ENCODE measurements at regions not wholly inside any gene's neighbourhood (a gene's known extent, or its start where the extent isn't known, plus 50 kb on each side); places are given as distances from the start of the nearest gene placed in this dataset.
A peak's percentile ranks its signal among the peaks of the same experiment; 100 is the strongest.

DNA sequence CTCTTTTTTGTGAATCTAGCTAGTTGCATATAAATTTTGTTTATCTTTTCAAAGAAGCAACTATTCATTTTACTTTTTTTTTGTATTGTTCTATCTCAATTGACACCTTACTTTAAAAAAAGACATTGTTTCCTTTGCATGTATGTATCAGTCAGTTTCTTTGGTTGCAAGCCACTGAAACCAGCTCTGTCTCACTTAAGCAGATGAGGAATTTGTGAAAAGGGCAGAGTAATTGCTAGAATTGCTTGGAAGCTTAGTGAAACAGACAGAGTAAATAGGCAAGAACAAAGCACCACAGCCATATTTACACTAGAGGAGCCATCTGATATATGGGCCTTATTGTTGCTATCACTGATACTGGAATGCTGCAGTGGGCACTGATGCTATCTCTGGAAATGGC, 231.4 kb upstream of the KLF8 start:
- Histone ChIP-seq H3K27me3 (ENCODE audit: insufficient read depth, low read length) (no peaks in the 10 kb centered on the region), H3K9ac (ENCODE audit: low read length) (no peak overlapping the region), H4K20me1 (ENCODE audit: insufficient read depth, low read length) (no peaks in the 10 kb centered on the region), H3K4me2 (ENCODE audit: low read length) (no peak overlapping the region), H3K36me3 (ENCODE audit: insufficient read depth, low read length) (no peaks in the 10 kb centered on the region), H2AFZ (ENCODE audit: low read depth, low read length) (no peak overlapping the region), H3K4me1 (ENCODE audit: insufficient read depth, low read length) (no peaks in the 10 kb centered on the region), H3K79me2 (ENCODE audit: insufficient read depth, low read length) (no peaks in the 10 kb centered on the region), H3K4me3 (ENCODE audit: insufficient read depth, low read depth, low read length) (no peak overlapping the region), H3K27ac (ENCODE audit: low read depth, low read length) (no peak overlapping the region), H3K9me3 (ENCODE audit: insufficient read depth, low read depth, low read length) (no peaks in the 10 kb centered on the region)
- TF ChIP-seq, protein P1, sequence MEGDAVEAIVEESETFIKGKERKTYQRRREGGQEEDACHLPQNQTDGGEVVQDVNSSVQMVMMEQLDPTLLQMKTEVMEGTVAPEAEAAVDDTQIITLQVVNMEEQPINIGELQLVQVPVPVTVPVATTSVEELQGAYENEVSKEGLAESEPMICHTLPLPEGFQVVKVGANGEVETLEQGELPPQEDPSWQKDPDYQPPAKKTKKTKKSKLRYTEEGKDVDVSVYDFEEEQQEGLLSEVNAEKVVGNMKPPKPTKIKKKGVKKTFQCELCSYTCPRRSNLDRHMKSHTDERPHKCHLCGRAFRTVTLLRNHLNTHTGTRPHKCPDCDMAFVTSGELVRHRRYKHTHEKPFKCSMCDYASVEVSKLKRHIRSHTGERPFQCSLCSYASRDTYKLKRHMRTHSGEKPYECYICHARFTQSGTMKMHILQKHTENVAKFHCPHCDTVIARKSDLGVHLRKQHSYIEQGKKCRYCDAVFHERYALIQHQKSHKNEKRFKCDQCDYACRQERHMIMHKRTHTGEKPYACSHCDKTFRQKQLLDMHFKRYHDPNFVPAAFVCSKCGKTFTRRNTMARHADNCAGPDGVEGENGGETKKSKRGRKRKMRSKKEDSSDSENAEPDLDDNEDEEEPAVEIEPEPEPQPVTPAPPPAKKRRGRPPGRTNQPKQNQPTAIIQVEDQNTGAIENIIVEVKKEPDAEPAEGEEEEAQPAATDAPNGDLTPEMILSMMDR (IDR thresholded peaks at IDR 0.05; ENCODE audit: insufficient read depth, low read depth, low read length) = no peak
- TF ChIP-seq EZH2 (IDR thresholded peaks at IDR 0.05; ENCODE audit: insufficient read depth, low read length) = no peak
- H3K9me3 Mint-ChIP-seq (ENCODE audit: unreplicated experiment) = no peaks in the 10 kb centered on the region
- no peak for DNase-seq (ENCODE audit: low read depth)
- no peak overlapping the region for H3K27ac Mint-ChIP-seq (ENCODE audit: unreplicated experiment)
- H3K4me1 Mint-ChIP-seq (ENCODE audit: low read depth, unreplicated experiment) = no peaks in the 10 kb centered on the region
- no peak overlapping the region for H3K4me3 Mint-ChIP-seq (ENCODE audit: unreplicated experiment)
- FAIRE-seq = peak; percentile 29
- no peaks in the 10 kb centered on the region for H3K36me3 Mint-ChIP-seq (ENCODE audit: low read depth, unreplicated experiment)
- H3K27me3 Mint-ChIP-seq (ENCODE audit: low read depth, unreplicated experiment) = no peaks in the 10 kb centered on the region

DNA sequence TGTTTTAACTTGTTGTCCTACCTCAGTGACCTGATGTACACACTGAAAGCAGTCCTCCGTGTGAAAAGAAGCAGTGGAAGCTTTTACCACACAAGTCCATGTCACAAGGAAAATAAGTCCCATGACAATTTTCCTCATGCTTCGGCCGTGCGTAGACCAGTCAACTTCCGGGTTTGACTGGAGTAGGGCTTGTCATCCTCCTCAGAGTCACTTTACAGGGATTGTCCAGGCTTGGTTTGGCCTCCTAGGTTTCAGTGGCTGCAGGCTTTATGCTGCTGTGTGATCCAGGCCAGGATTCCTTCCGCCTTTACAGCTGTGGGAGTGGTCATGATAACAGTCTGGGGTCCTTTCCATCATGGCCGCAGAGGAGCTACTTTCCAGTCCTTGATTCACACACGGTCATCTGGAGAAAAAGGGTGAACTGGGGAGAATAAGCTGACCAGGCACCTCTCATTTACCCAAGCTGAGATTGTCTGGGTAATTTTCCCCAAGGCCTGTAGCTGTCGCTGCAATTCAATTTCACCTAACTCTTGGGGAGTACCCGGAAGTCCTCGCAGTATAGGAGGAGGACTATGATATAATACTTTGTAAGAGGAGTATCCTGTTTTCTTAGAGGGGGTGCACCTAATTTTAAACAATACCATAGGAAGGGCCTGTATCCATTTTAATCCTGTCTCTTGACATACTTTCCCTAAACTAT, 206.1 kb upstream of the KLF8 start:
- Histone ChIP-seq H3K4me2 (ENCODE audit: low read length) (no peak overlapping the region), H3K27ac (ENCODE audit: low read depth, low read length) (no peak overlapping the region), H3K9ac (ENCODE audit: low read length) (no peak overlapping the region), H3K9me3 (ENCODE audit: insufficient read depth, low read depth, low read length) (no peaks in the 10 kb centered on the region), H3K79me2 (ENCODE audit: insufficient read depth, low read length) (no peaks in the 10 kb centered on the region), H4K20me1 (ENCODE audit: insufficient read depth, low read length) (no peaks in the 10 kb centered on the region), H2AFZ (ENCODE audit: low read depth, low read length) (no peak overlapping the region), H3K4me1 (ENCODE audit: insufficient read depth, low read length) (no peaks in the 10 kb centered on the region), H3K27me3 (ENCODE audit: insufficient read depth, low read length) (no peaks in the 10 kb centered on the region), H3K4me3 (ENCODE audit: insufficient read depth, low read depth, low read length) (no peak overlapping the region), H3K36me3 (ENCODE audit: insufficient read depth, low read length) (no peaks in the 10 kb centered on the region)
- FAIRE-seq (peak; percentile 34), DNase-seq (ENCODE audit: low read depth) (no peak)
- peaks cover 5% of the 10 kb centered on the region for H3K9me3 Mint-ChIP-seq (ENCODE audit: unreplicated experiment)
- TF ChIP-seq, protein P1 (IDR thresholded peaks at IDR 0.05; ENCODE audit: insufficient read depth, low read depth, low read length) = no peak
- no peak for TF ChIP-seq EZH2 (IDR thresholded peaks at IDR 0.05; ENCODE audit: insufficient read depth, low read length)
- H3K27me3 Mint-ChIP-seq (ENCODE audit: low read depth, unreplicated experiment) = no peaks in the 10 kb centered on the region
- no peak overlapping the region for H3K27ac Mint-ChIP-seq (ENCODE audit: unreplicated experiment)
- no peaks in the 10 kb centered on the region for H3K4me1 Mint-ChIP-seq (ENCODE audit: low read depth, unreplicated experiment)
- H3K36me3 Mint-ChIP-seq (ENCODE audit: low read depth, unreplicated experiment) = no peaks in the 10 kb centered on the region
- H3K4me3 Mint-ChIP-seq (ENCODE audit: unreplicated experiment) = no peak overlapping the region

DNA sequence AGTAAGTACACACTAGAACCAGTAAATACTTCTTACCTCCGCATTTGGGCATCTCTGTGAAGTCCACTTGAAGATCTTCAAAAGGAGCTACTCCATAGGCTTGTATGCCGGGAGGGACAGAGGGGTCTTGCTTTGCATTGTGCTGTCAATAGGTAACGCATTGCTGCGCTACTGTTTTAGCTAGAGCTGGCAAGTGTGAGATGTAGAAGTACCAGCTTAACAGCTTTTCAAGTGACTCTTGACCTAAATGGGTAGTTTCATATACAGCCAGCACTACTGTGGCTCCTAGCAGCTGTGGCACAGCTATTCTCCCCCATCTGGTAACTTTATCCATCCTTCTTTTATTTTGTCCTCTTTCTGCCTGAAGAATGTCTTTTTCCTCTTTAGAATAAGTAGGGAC, 205.3 kb upstream of the KLF8 start:
- Histone ChIP-seq H3K27ac (ENCODE audit: low read depth, low read length) (no peak overlapping the region), H3K9me3 (ENCODE audit: insufficient read depth, low read depth, low read length) (no peaks in the 10 kb centered on the region), H3K27me3 (ENCODE audit: insufficient read depth, low read length) (no peaks in the 10 kb centered on the region), H3K9ac (ENCODE audit: low read length) (no peak overlapping the region), H2AFZ (ENCODE audit: low read depth, low read length) (no peak overlapping the region), H3K4me1 (ENCODE audit: insufficient read depth, low read length) (no peaks in the 10 kb centered on the region), H3K79me2 (ENCODE audit: insufficient read depth, low read length) (no peaks in the 10 kb centered on the region), H3K4me3 (ENCODE audit: insufficient read depth, low read depth, low read length) (no peak overlapping the region), H4K20me1 (ENCODE audit: insufficient read depth, low read length) (no peaks in the 10 kb centered on the region), H3K36me3 (ENCODE audit: insufficient read depth, low read length) (no peaks in the 10 kb centered on the region), H3K4me2 (ENCODE audit: low read length) (no peak overlapping the region)
- H3K27me3 Mint-ChIP-seq (ENCODE audit: low read depth, unreplicated experiment) = no peaks in the 10 kb centered on the region
- peaks cover 5% of the 10 kb centered on the region for H3K9me3 Mint-ChIP-seq (ENCODE audit: unreplicated experiment)
- H3K4me3 Mint-ChIP-seq (ENCODE audit: unreplicated experiment) = no peak overlapping the region
- no peaks in the 10 kb centered on the region for H3K36me3 Mint-ChIP-seq (ENCODE audit: low read depth, unreplicated experiment)
- FAIRE-seq (peak; percentile 29), DNase-seq (ENCODE audit: low read depth) (no peak)
- H3K27ac Mint-ChIP-seq (ENCODE audit: unreplicated experiment) = no peak overlapping the region
- no peaks in the 10 kb centered on the region for H3K4me1 Mint-ChIP-seq (ENCODE audit: low read depth, unreplicated experiment)
- TF ChIP-seq, protein P1 (IDR thresholded peaks at IDR 0.05; ENCODE audit: insufficient read depth, low read depth, low read length) = no peak
- TF ChIP-seq EZH2 (IDR thresholded peaks at IDR 0.05; ENCODE audit: insufficient read depth, low read length) = no peak
